GM21619 (cell line): ENCODE measurements at regions not wholly inside any gene's neighbourhood (a gene's known extent, or its start where the extent isn't known, plus 50 kb on each side); places are given as distances from the start of the nearest gene placed in this dataset.

Experiments
- ATAC-seq: cut with Tn5 transposase; IDR thresholded peaks from one replicate; pipeline ENCODE4 v1.9.1; 2021; ENCODE audit not compliant: unreplicated experiment

GRCh38 chr10:121217331-121217730, 366.2 kb downstream of the WDR11 start:
- no peak for ATAC-seq

- ATAC-seq = no peak
Measured at GRCh38 chr10:121221072-121221471, 369.9 kb downstream of the WDR11 start.

GRCh38 chr10:121221991-121222390, 370.8 kb downstream of the WDR11 start:
- ATAC-seq = no peak

- ATAC-seq = no peak
Measured at GRCh38 chr10:121222842-121223241, 371.7 kb downstream of the WDR11 start.

- no peak for ATAC-seq
Measured at GRCh38 chr10:121231079-121231478, 367.2 kb downstream of the FGFR2 start.

- ATAC-seq = no peak
Measured at GRCh38 chr10:121232494-121232893, 365.8 kb downstream of the FGFR2 start.

GRCh38 chr10:121235692-121236091, 362.6 kb downstream of the FGFR2 start:
- ATAC-seq = no peak

- ATAC-seq = no peak
Measured at GRCh38 chr10:121236621-121237020, 361.6 kb downstream of the FGFR2 start.

- ATAC-seq = no peak
Measured at GRCh38 chr10:121237718-121238117, 360.5 kb downstream of the FGFR2 start.

- no peak for ATAC-seq
Measured at GRCh38 chr10:121240011-121240410, 358.2 kb downstream of the FGFR2 start.

- ATAC-seq = no peak
Measured at GRCh38 chr10:121240556-121240955, 357.7 kb downstream of the FGFR2 start.

- no peak for ATAC-seq
Measured at GRCh38 chr10:121241337-121241736, 356.9 kb downstream of the FGFR2 start.

- no peak for ATAC-seq
Measured at GRCh38 chr10:121242741-121243608, 355.3 kb downstream of the FGFR2 start.

- ATAC-seq = no peak
Measured at GRCh38 chr10:121243609-121244241, 354.5 kb downstream of the FGFR2 start.

- no peak for ATAC-seq
Measured at GRCh38 chr10:121244818-121245217, 353.4 kb downstream of the FGFR2 start.

- ATAC-seq = no peak
Measured at GRCh38 chr10:121245754-121246153, 352.5 kb downstream of the FGFR2 start.

GRCh38 chr10:121248266-121248665, 350.0 kb downstream of the FGFR2 start:
- ATAC-seq = no peak

GRCh38 chr10:121250995-121251764, 347.1 kb downstream of the FGFR2 start:
- ATAC-seq = no peak

GRCh38 chr10:121252756-121253155, 345.5 kb downstream of the FGFR2 start:
- ATAC-seq = no peak

- ATAC-seq = no peak
Measured at GRCh38 chr10:121260377-121260776, 337.9 kb downstream of the FGFR2 start.

GRCh38 chr10:121261665-121262064, 336.6 kb downstream of the FGFR2 start:
- ATAC-seq = no peak
